ENCODE measurements at regions not wholly inside any gene's neighbourhood (a gene's known extent, or its start where the extent isn't known, plus 50 kb on each side); places are given as distances from the start of the nearest gene placed in this dataset.
"Not testable (repeated sequence)": the region's sequence is repeated elsewhere in the genome, so short reads cannot be mapped to it uniquely, and the experiment has no call there.

DNA sequence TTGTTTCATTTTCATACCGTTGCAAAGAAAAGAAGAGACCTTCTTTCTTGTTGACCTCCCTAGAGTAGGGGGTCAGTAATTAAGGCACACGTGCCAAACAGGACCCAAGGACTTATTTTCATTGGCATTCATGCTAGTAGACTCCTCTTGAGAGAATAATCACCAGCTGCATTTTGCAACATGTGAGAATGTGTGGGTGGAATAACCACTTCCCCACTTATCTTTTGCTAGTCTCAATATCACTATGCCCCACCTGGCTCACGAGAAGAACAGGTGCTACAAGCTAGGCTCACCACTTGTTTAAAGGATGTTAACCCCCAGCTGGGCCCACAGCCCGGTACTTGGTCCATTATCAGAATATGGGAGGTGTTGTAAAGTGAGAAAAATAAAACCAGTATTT is 460.7 kb upstream of the MEF2C start:
- DNase-seq (ENCODE audit: low spot score), result no peak

DNA sequence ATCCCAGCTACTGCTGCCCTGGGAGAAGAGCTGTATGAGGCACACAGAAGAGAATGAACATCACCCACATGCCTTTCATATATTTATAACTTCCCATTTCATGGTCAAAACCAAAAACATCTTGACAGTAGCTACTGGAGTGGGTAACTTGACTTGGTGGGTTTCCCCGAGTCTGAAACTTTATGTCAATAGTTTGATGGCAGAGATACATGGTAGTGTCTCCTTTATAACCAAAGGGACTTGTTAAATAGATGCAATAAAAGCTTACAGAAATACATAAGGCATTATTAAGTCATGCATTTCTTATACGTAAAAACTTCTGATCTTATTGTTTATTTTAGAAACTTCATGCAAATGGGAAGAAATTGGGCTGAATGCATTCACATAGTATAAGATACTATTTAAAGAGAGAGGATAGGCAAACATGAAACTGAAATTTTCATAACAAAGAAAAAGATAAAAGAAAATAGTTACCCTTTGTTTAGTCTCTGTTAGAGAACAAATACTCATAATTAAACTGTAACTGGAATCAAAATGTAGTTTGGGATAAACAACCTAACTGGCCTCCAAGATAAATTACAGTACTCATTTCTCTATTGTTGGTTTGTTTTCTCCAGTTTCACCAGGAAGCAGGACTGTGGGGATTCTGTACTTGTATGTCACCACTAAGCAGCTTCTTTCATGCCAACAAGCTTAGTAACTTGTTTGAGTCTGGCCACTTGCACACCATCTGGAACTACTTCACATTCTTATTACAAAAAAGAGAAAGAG is 459.3 kb upstream of the MEF2C start:
- DNase-seq (ENCODE audit: low spot score), result peak; percentile 76

DNA sequence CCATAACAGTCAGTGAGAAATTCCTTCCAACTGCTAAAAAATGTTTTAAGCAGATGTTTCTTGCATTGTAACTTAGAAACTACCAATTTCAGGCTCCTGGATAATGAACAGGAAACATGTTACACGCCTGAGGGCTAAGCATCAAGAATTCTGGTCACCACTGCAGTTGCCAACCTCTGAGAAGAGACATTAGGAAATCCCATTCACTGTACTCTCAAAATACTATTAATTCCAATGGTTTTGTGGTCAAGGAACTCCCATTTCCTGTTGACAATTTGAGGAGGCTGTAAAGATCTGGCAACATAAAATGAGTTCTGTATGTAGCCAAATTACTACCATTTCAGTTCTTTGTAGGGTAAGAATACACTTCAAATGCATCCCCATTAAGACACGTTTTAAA is 456.0 kb upstream of the MEF2C start:
- DNase-seq (ENCODE audit: low spot score), result peak; percentile 63

DNA sequence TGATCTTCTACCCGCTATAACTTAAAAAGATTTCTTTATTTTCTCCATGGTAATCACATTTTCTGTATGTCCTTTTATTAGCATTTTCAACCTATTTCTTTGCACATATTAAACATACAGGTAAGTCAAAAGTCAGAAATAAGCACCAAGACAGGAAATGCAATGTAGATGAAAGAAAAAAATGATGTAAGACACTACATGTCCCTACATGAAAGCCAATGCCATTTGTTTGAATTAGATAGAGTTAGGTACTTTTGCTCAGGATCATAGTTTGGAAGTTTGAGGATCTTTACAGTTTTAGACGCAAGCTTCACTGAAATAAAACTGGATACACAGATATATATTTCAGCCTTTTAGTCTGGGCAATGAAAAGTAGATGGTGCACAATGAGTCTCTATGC is 453.1 kb upstream of the MEF2C start:
- DNase-seq (ENCODE audit: low spot score), result no peak

DNA sequence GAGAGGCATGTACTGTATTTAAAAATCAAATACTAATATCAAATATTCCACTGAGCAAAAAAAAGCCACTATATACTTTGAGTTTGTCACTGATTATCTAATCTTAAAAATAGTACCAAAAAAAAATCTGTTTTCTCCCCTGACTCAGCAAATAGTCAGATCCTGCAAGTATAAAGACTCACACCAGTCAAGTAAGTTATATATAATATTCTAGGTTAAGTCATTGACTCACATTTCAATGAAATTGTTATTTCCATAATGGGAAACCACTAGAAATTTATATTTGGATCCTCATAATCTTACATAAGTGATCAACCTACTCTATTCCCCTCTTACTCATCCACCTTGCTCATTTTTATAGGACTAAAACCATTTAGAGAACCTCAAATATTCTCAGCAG is 447.2 kb upstream of the MEF2C start:
- no peak for DNase-seq (ENCODE audit: low spot score)

DNA sequence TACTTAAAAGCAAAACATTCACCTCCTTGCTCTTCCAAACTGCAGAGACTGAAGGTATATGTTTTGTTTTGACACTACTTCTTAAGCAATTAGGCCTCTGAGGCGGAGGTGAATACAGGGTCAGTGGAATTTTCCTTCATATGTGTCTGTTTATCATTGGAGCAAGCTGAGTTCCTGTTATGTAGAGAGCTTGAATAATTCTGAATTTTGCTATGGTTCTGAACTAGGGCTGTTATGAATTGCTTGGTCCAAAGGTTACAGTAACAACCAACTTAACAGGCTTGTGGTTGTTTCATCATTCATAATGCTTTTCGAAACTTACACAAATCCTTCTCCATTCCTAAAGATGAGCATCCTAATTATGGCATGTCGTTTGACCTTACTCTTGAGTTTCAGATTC is 444.6 kb upstream of the MEF2C start:
- DNase-seq (ENCODE audit: low spot score), result no peak

DNA sequence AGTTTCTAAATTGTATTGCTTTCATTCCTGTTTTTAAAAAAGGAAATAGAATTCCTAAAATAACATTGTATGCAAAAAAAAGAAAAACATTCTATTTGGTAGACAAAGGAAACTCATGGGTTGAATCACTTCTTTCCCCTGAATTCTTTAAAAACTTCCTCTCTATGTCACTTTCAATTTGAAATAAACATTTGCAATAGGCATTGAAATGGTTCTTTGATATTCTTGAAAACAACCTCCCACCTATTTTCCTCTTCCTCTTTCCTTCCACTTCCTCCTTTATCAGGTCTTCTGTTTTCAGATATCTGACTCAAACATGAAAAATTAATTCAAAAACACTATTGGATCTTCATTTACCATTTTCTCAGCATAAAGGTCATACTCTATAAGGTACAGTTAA is 442.0 kb upstream of the MEF2C start:
- no peak for DNase-seq (ENCODE audit: low spot score)

DNA sequence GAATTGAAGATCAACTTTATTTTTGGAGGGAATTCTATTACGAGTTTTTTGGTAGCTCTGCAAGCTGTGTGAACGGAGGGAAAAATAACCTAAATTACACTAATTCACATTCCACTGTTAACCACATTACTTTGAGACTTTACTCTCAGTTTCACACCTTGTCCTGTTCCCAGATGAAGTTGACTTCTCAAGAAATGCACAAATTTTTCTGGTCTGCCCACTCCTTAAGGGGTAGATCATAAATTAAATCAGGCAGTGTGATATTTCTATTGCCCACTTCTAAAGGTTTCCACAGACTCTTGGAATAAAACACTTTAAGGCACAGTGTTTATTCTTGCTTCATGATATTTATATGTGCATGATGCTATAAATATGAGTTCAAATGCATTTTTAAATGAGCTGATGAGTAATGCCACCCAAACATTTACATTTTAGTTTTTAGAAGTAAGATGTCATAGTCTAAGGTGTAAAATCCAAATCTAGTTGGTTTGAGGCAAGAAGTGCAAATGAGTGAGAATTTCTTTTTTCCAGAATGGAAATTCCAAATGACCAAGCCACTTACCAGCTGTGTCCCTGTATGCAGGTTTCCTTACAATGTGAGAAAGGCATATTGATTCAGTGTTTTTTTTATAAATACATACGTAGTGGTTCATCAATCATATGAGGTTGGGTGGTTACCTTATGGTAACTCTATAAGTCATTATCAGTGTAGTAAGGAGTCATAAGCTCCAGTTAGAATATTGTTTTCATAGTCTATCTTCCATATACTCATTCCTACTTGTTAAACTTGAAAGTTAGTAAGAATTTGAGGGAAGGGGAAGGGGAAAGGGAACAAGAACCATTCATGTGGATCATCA is 437.7 kb upstream of the MEF2C start:
- DNase-seq (ENCODE audit: low spot score), result no peak

DNA sequence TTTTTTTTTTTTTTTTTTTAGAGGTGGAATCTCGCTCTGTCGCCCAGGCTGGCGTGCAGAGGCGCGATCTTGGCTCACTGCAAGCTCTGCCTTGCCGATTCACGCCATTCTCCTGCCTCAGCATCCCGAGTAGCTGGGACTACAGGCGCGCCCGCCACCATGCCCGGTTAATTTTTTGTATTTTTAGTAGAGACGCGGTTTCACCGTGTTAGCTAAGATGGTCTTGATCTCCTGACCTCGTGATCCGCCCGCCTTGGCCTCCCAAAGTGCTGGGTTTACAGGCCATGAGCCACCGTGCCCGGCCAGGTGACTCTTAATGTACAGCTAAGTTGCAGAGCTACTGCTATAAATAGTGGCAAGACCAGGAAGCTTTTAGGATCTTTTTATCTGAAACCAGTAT is 434.9 kb upstream of the MEF2C start:
- not testable (repeated sequence) for DNase-seq (ENCODE audit: low spot score)

DNA sequence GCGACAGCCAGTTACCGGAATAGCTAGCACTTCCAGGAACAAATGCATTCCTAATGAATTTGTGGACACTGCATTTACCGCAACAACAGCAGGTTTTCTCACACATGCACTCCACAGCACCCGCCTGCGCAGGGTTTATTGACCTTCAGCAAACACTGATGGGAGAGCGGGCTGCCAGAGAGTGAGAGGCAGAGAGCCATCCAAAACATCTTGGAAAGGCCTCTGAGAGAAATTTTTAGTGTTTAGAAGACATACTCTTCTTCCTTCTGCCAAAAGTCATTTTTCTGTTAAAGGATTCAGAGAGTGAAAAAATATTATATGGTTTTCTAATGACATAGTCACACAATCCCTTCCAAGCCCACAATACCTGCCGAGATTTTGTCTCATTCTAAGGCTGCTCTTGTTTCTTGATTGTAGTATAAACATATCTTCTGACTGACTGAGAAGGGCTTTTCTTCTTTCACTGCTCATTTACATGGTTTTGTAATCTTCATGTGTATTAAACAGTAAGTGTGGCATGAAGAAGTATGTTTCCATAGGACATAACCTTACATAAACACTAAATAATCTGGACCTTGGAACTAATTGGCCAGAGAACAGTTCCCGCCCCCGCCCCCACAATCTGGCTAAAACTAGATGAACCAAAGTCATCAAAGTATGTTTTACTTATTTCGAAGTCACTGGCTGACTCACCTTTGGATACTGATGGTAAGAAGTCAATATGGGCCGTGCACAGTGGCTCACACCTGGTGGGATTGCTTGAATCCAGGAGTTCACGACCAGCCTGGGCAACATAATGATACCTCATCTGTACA is 432.5 kb upstream of the MEF2C start:
- DNase-seq (ENCODE audit: low spot score), result no peak

DNA sequence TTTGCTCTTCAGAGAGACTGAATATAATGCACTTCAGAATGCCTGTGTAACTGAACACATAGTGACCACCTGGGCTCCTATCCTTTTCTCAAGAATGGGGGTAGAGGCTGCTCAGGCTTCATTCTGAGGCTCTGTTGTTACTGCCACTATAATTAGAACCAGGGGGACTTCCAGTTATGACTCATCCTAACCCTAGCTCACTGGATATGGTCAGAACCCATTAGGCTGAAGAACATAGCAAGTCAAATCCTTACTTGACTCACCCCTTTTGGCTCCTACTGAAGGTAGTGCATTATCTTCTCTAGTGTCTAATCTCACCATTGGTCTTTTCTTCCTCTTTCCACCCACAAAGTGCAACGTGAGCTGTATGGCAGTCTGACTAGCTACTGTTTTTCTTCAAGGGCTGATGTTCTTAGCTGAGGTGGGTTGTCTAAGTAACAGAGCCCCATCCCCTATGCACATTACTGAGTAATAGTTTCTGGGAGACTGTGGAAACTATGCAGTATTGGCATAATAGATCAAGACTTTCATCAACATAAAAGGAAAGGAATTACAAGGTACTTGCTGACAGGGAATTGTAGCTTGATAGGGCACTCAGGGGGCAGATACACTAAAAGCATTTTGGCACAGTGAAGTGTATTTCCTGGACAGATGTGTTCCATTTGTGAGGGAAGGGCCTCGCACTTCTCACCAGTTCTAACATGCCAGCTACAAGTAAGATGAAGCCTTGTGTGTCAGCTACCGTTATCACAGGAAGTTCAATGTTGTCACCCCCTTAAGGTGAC is 431.0 kb upstream of the MEF2C start:
- peak; percentile 67 for DNase-seq (ENCODE audit: low spot score)

DNA sequence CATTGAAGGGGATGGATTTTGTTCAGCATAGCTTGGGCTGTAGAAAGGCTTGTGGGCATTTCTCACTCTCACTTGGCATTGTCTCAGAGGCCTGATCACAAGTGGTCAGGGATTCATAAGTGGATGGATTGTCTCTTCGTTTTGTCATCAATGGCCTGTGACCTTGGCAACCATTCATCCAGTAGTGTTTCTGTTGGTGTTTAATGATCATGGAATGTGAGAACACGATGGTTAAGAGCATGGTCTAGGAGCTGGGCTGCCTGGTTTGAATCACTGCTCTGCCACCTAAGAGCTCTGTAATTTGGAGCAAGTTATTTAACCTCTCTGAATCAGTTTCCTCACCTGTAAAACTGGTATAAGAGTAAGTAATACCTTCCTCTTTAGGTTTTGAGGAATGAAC is 430.1 kb upstream of the MEF2C start:
- DNase-seq (ENCODE audit: low spot score), result peak; percentile 54

DNA sequence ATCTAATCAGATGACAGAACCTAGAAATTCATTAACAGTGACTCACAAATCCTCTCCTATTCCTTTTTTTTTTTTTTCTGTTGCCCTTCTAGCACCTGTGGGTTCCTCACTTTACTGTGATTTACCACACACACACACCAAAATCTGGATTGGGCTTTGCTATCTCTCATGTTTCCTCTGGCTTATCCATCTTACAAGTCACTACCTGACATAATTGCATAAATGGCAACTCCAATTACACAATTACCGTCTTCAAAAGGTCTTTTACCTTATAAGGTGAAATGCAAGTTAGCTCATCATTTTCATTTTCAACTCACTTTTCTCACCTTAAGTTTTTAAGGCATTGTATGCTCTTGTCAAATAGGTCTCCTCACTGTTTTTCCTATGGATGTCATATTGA is 426.3 kb upstream of the MEF2C start:
- DNase-seq (ENCODE audit: low spot score), result no peak

DNA sequence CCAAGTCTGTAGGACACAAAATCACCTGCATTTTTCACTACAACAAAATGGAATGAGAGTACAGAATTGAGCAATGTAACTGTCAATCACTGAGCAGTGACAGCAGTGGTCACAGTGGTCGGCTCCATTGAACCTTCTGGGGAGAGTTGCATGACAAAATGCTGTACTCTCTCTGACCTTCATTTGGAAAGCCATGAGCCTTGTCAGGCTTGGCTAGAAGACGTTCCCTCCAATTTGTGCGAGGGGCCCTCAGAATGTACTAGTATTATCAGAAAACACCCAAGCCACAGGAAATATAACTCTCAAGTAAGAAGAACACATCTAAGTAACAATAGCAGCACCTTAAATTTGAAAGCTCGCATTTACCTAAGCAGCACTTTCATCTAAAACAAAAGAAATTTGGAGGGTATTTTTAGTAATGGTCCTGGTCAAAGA is 425.6 kb upstream of the MEF2C start:
- no peak for DNase-seq (ENCODE audit: low spot score)

DNA sequence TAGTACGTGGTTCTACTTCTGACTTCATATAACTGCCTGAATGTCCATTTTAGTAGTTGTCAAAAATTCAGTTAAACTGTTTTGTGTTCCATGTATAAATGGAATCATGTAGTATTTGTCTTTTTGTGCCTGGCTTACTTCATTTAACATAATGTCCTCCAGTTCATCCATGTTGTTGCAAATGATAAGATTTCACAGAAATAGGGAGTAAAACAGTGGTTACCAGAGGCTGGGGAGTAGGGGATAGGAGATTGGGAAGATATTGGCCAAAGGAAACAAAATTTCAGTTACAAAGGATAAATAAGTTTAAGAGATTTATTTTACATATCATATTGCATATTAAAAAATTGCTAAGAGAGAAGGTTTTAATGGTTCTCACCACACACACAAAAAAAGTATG is 425.0 kb upstream of the MEF2C start:
- DNase-seq (ENCODE audit: low spot score), result no peak

DNA sequence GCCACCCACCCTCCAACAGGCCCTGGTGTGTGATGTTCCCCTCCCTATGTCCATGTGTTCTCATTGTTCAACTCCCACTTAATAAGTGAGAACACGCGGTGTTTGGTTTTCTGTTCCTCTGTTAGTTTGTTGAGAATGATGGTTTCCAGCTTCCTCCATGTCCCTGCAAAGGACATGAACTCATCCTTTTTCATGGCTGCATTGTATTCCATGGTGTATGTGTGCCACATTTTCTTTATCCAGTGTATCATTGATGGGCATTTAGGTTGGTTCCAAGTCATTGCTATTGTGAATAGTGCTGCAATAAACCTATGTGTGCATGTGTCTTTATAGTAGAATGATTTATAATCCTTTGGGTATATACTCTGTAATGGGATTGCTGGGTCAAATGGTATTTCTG is 424.2 kb upstream of the MEF2C start:
- DNase-seq (ENCODE audit: low spot score), result not testable (repeated sequence)

DNA sequence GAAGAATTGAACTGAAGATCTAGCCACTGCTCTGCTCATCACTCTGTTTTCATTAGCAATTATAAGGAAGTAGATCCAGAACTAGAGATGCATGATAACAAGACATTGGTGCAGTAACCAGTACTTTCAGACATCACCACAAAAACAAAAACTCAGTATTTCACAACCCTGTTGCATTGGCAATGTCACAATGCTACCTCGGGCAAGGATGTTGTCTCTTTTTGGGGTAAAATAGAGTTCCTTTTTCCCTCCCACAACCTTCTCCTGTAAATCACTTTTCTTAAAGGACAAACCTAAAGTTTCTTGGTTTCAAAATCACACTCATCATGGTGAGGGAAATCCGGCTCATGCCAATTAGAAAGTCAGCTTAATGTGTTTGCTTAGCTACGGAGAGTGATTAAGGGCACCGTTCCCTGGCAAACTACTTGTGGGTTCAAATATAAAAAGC is 420.1 kb upstream of the MEF2C start:
- no peak for DNase-seq (ENCODE audit: low spot score)

DNA sequence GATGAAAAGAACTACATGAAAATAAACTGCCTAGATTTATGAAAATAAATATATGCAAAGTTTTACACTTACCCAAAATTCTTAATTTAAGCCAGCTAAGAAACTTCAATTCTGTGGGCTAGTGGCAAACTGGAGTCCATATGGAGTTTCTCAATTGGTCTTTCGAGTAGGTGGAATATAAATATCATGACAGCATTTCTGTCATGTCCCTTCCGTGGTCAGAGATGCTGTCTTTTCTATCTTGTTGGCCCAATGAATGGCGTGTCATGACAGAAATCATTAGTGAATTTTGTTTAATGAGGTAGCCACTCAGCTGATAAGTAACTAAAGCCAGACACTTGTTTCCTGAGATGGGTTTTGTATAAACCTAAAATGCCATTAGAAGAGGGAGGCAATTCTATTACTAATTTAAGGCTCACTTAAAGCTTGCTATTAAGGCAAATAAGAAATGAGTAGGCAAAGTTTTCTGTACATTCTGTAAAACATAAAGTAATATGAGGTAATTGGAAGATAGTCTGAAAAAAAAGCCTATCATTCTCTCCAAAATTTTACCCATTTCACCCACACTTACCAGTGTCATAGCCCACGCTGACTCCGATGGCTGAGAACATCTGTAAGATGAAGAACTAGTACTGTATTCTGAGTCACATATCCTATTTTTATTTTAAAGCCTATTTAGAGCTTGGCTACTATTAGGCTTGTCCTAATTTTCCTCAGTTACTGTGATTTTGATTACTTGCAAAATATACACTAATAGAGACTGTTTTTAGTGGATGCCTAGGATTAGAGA is 419.3 kb upstream of the MEF2C start:
- DNase-seq (ENCODE audit: low spot score), result no peak

DNA sequence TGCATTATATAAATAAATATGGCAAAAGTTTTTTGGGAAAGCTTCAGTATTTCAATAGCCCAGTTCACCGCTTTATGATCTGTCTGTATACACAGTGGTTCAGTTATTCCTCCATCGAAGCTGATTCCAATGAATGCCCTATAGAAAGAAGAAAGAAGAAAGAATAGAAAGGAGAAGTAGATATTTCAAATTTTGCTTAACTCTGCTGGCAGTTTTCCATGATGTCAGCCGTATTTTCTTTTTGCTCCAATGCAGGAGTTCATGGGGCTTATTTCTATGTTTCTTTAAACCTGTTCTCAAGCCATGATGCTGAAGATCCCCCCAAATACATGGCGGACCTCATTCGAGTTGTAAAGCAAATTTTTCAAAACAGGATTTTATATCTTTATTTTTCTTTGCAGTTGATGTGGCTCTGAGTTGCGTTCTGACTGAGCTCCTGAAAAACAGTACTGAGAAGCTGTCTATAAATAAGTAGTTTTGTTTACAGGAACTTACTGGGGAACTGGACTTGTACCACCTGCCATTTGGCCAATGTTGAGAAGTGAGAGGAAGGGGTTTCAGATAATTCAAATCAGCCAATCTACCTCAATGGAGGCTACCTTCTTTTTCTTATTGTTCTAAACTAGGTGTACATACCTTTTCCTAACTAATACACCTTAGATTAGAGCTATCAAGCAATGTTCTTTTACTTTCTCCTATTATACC is 418.5 kb upstream of the MEF2C start:
- no peak for DNase-seq (ENCODE audit: low spot score)

DNA sequence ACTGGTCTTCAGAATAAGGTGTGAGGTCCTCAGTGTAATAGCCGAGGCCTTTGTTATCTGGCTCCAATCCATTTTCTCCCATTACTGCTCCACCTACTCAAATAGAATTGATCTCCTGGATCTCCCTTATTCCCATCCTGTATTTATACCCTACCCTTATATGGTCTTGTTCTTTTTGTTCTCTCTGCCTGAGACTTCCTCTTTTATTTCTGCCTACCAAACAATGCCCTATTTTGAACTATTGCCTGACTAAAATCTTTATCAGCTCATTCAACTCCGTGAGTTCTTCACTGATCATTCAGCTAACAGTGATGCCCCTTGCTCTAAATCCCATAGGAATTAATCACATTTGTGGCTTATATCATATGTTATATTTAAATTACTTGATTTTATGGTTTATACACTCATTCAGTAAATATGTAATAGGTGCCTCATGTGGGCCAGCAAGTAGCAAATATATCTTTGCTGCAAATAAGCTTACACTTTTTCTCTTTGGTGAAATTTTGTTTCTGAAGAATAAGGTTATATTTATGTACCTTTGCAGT is 417.5 kb upstream of the MEF2C start:
- no peak for DNase-seq (ENCODE audit: low spot score)

Data from AG08395 (cell line).